ENCODE measurements at regions not wholly inside any gene's neighbourhood (a gene's known extent, or its start where the extent isn't known, plus 50 kb on each side); places are given as distances from the start of the nearest gene placed in this dataset.
A peak's percentile ranks its signal among the peaks of the same experiment; 100 is the strongest.

- H2AFZ ChIP-seq (ENCODE audit: low read length) = no peak overlapping the region
- no peaks in the 10 kb centered on the region for H3K27me3 ChIP-seq (ENCODE audit: control insufficient read depth, insufficient read depth, low read length)
- no peak for TF ChIP-seq EZH2 (IDR thresholded peaks at IDR 0.05; ENCODE audit: low read length, missing control alignments)
- TF ChIP-seq, protein P1, sequence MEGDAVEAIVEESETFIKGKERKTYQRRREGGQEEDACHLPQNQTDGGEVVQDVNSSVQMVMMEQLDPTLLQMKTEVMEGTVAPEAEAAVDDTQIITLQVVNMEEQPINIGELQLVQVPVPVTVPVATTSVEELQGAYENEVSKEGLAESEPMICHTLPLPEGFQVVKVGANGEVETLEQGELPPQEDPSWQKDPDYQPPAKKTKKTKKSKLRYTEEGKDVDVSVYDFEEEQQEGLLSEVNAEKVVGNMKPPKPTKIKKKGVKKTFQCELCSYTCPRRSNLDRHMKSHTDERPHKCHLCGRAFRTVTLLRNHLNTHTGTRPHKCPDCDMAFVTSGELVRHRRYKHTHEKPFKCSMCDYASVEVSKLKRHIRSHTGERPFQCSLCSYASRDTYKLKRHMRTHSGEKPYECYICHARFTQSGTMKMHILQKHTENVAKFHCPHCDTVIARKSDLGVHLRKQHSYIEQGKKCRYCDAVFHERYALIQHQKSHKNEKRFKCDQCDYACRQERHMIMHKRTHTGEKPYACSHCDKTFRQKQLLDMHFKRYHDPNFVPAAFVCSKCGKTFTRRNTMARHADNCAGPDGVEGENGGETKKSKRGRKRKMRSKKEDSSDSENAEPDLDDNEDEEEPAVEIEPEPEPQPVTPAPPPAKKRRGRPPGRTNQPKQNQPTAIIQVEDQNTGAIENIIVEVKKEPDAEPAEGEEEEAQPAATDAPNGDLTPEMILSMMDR (conservative IDR thresholded peaks at IDR 0.05 in 1 of 2, IDR thresholded peaks at IDR 0.05 in 1 of 2; ENCODE audit: low read depth in 1 of 2, low read length in 2 of 2) = no peak
- no peak overlapping the region for H3K4me3 ChIP-seq (replicated peaks in 1 of 4; ENCODE audit: control extremely low read depth in 1 of 4, insufficient read depth in 1 of 4, low read depth in 3 of 4, low read length in 4 of 4)
- H4K20me1 ChIP-seq (ENCODE audit: control insufficient read depth, extremely low read depth, insufficient read depth, low read length) = no peaks in the 10 kb centered on the region
- H3K4me1 ChIP-seq (ENCODE audit: control insufficient read depth, extremely low read depth, insufficient read depth, low read length) = peaks cover 4% of the 10 kb centered on the region
- H3K27ac ChIP-seq (ENCODE audit: insufficient read depth, low read length) = no peak overlapping the region
- no peak overlapping the region for H3K4me2 ChIP-seq (ENCODE audit: extremely low read depth, insufficient read depth, low read length)
- H3K36me3 ChIP-seq (ENCODE audit: control insufficient read depth, insufficient read depth, low read length) = no peaks in the 10 kb centered on the region
- no peaks in the 10 kb centered on the region for H3K79me2 ChIP-seq (ENCODE audit: control insufficient read depth, insufficient read depth, low read length)
- no peak overlapping the region for H3K9ac ChIP-seq (ENCODE audit: insufficient read depth, low read length)
- DNase-seq (ENCODE audit: low read depth in 2 of 2) = no peak
- no peaks in the 10 kb centered on the region for H3K9me3 ChIP-seq (ENCODE audit: control insufficient read depth, insufficient read depth, low read depth, low read length)
These were observed 284.3 kb downstream of the GAS1 start for GRCh38 chr9:86662890-86663468.

- peak; percentile 77 to 93 for DNase-seq (ENCODE audit: low read depth in 2 of 2)
These were observed 287.0 kb downstream of the GAS1 start for GRCh38 chr9:86660146-86660943.

DNA sequence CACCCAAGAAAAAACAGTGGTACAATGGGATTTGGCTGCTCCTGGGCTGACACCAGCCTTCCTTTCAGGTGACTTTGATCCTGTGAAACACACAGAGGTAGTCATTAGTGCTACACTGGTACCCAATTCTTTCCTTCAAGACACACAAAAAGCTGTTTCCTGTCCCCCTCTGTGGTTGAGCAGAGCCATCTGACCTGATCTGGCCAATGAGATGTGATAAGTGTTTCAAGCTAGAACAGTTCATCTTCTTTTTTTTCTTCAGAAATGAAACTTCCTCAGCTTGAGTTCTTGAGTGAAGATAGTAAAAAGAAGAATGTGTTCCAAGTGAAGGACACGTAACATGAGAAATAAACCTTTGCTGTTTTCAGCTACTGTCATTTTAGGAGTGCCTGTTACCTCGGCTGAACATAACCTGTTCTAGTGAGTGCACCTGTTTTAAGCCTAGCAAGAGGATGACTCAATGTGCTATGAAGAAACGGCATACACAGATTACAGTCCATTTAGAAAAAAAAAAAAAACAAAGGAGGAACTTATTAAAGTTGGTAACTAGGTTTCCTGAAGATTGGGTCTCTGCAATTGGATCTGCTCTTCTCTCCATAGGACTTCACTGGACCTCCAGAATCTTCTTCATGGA is 287.8 kb downstream of the GAS1 start:
- Histone ChIP-seq H3K9ac (ENCODE audit: insufficient read depth, low read length) (no peak overlapping the region), H3K27me3 (ENCODE audit: control insufficient read depth, insufficient read depth, low read length) (no peaks in the 10 kb centered on the region), H3K4me3 (replicated peaks in 1 of 4; ENCODE audit: control extremely low read depth in 1 of 4, insufficient read depth in 1 of 4, low read depth in 3 of 4, low read length in 4 of 4) (no peak overlapping the region), H3K36me3 (ENCODE audit: control insufficient read depth, insufficient read depth, low read length) (no peaks in the 10 kb centered on the region), H3K9me3 (ENCODE audit: control insufficient read depth, insufficient read depth, low read depth, low read length) (no peaks in the 10 kb centered on the region), H3K79me2 (ENCODE audit: control insufficient read depth, insufficient read depth, low read length) (no peaks in the 10 kb centered on the region), H2AFZ (ENCODE audit: low read length) (no peak overlapping the region), H3K4me1 (ENCODE audit: control insufficient read depth, extremely low read depth, insufficient read depth, low read length) (peaks cover 4% of the 10 kb centered on the region), H3K27ac (ENCODE audit: insufficient read depth, low read length) (no peak overlapping the region), H4K20me1 (ENCODE audit: control insufficient read depth, extremely low read depth, insufficient read depth, low read length) (no peaks in the 10 kb centered on the region), H3K4me2 (ENCODE audit: extremely low read depth, insufficient read depth, low read length) (no peak overlapping the region)
- peak in 1 of 2 donors; percentile 26 for DNase-seq (ENCODE audit: low read depth in 2 of 2)
- TF ChIP-seq EZH2 (IDR thresholded peaks at IDR 0.05; ENCODE audit: low read length, missing control alignments) = no peak
- TF ChIP-seq, protein P1 (conservative IDR thresholded peaks at IDR 0.05 in 1 of 2, IDR thresholded peaks at IDR 0.05 in 1 of 2; ENCODE audit: low read depth in 1 of 2, low read length in 2 of 2) = no peak

More at GRCh38 chr9:86660146-86660943, 287.0 kb downstream of the GAS1 start:
- Histone ChIP-seq H3K9me3 (ENCODE audit: control insufficient read depth, insufficient read depth, low read depth, low read length) (no peaks in the 10 kb centered on the region), H3K36me3 (ENCODE audit: control insufficient read depth, insufficient read depth, low read length) (no peaks in the 10 kb centered on the region), H3K4me3 (replicated peaks in 1 of 4; ENCODE audit: control extremely low read depth in 1 of 4, insufficient read depth in 1 of 4, low read depth in 3 of 4, low read length in 4 of 4) (no peak overlapping the region), H3K79me2 (ENCODE audit: control insufficient read depth, insufficient read depth, low read length) (no peaks in the 10 kb centered on the region), H3K27me3 (ENCODE audit: control insufficient read depth, insufficient read depth, low read length) (no peaks in the 10 kb centered on the region), H3K9ac (ENCODE audit: insufficient read depth, low read length) (no peak overlapping the region), H3K4me1 (ENCODE audit: control insufficient read depth, extremely low read depth, insufficient read depth, low read length) (peaks cover 4% of the 10 kb centered on the region), H3K4me2 (ENCODE audit: extremely low read depth, insufficient read depth, low read length) (no peak overlapping the region), H4K20me1 (ENCODE audit: control insufficient read depth, extremely low read depth, insufficient read depth, low read length) (no peaks in the 10 kb centered on the region), H3K27ac (ENCODE audit: insufficient read depth, low read length) (no peak overlapping the region), H2AFZ (ENCODE audit: low read length) (no peak overlapping the region)
- no peak for TF ChIP-seq EZH2 (IDR thresholded peaks at IDR 0.05; ENCODE audit: low read length, missing control alignments)
- TF ChIP-seq, protein P1 (conservative IDR thresholded peaks at IDR 0.05 in 1 of 2, IDR thresholded peaks at IDR 0.05 in 1 of 2; ENCODE audit: low read depth in 1 of 2, low read length in 2 of 2) = no peak

Measured in fibroblast of lung (primary cell).